OCI-LY3 (cell line): ENCODE measurements at regions not wholly inside any gene's neighbourhood (a gene's known extent, or its start where the extent isn't known, plus 50 kb on each side); places are given as distances from the start of the nearest gene placed in this dataset.

Experiments
- H2AFZ ChIP-seq: fragments of 200-600, 300-600 bp; shearing (Covaris generic); 2 replicates; pipeline ENCODE4 v1.6.0; 2014; ENCODE audit warnings: antibody characterized with exemption, low read depth, low read length
- H3K27ac ChIP-seq: fragments of 200-600, 300-600 bp; sonication (generic); 2 replicates; pipeline ENCODE4 v1.5.1; 2014; ENCODE audit warnings: mild to moderate bottlenecking, low read length, moderate library complexity, mixed read lengths
- H3K27me3 ChIP-seq: fragments of 200-600, 300-600 bp; sonication (generic); 2 replicates; pipeline ENCODE4 v1.6.1; 2014; ENCODE audit warnings: low read depth, low read length, mixed read lengths
- H3K36me3 ChIP-seq: fragments of 200-600, 300-600 bp; sonication (generic); replicated peaks from 2 replicates; pipeline ENCODE3; 2014; ENCODE audit warnings: low read depth, low read length, mixed read lengths
- H3K4me1 ChIP-seq: fragments of 300-600, 200-600 bp; sonication (generic); 2 replicates; pipeline ENCODE4 v1.6.1; 2014; ENCODE audit warnings: low read length, mixed read lengths
- H3K4me2 ChIP-seq: fragments of 200-600, 300-600 bp; sonication (generic); 2 replicates; pipeline ENCODE4 v1.6.1; 2014; ENCODE audit warnings: low read length, mixed read lengths
- H3K4me3 ChIP-seq: fragments of 300-600, 200-600 bp; sonication (generic); 2 replicates; pipeline ENCODE4 v1.5.1; 2014; ENCODE audit warnings: antibody characterized with exemption, mild to moderate bottlenecking, low read length, moderate library complexity
- H3K79me2 ChIP-seq: fragments of 300-600, 200-600 bp; shearing (Covaris generic); 2 replicates; pipeline ENCODE4 v1.6.1; 2014; ENCODE audit warnings: mild to moderate bottlenecking, low read length, mixed read lengths
- H3K9ac ChIP-seq: fragments of 300-600, 200-600 bp; shearing (Covaris generic); 2 replicates; pipeline ENCODE4 v1.6.0; 2014; ENCODE audit warnings: mild to moderate bottlenecking, low read length, moderate library complexity
- H3K9me3 ChIP-seq: fragments of 200-600, 300-600 bp; shearing (Covaris generic); 2 replicates; pipeline ENCODE4 v1.6.1; 2014; ENCODE audit warnings: low read length, mixed read lengths; ENCODE audit not compliant: insufficient read depth
- H4K20me1 ChIP-seq: fragments of 200-600, 300-600 bp; sonication (generic); 2 replicates; pipeline ENCODE4 v1.6.1; 2016; ENCODE audit warnings: low read length, mixed read lengths; ENCODE audit not compliant: insufficient read depth
- CTCF ChIP-seq: fragments of 200-600, 300-600 bp; sonication (generic); IDR thresholded peaks from 2 replicates; pipeline ENCODE4 v1.5.1; 2014; ENCODE audit warnings: antibody characterized with exemption, low read length, low read depth
- EZH2phosphoT487 ChIP-seq: fragments of 200-600 bp; shearing (Covaris generic); IDR thresholded peaks from 2 replicates; pipeline ENCODE4 v1.6.1; 2018; ENCODE audit warnings: antibody characterized with exemption, mixed run types, low read depth

GRCh38 chr2:16107246-16107645 lies 166.9 kb downstream of the MYCN start:
- no peak overlapping the region for H3K4me2 ChIP-seq
- no peak overlapping the region for H3K27ac ChIP-seq
- no peak overlapping the region for H2AFZ ChIP-seq
- no peak overlapping the region for H3K4me3 ChIP-seq
- no peaks in the 10 kb centered on the region for H4K20me1 ChIP-seq
- H3K4me1 ChIP-seq: no peaks in the 10 kb centered on the region
- H3K36me3 ChIP-seq: no peaks in the 10 kb centered on the region
- no peak overlapping the region for H3K9ac ChIP-seq
- TF ChIP-seq CTCF: no peak
- no peak for TF ChIP-seq EZH2phosphoT487
- H3K79me2 ChIP-seq: no peaks in the 10 kb centered on the region
- H3K27me3 ChIP-seq: no peaks in the 10 kb centered on the region
- no peaks in the 10 kb centered on the region for H3K9me3 ChIP-seq

GRCh38 chr2:16106619-16107018 lies 166.3 kb downstream of the MYCN start:
- Histone ChIP-seq H3K36me3 (no peaks in the 10 kb centered on the region), H3K9me3 (no peaks in the 10 kb centered on the region), H3K79me2 (no peaks in the 10 kb centered on the region), H2AFZ (no peak overlapping the region), H3K4me2 (no peak overlapping the region), H3K27ac (no peak overlapping the region), H3K4me3 (no peak overlapping the region), H4K20me1 (no peaks in the 10 kb centered on the region), H3K9ac (no peak overlapping the region), H3K4me1 (no peaks in the 10 kb centered on the region), H3K27me3 (no peaks in the 10 kb centered on the region)
- TF ChIP-seq EZH2phosphoT487 (no peak), CTCF (no peak)

- Histone ChIP-seq H3K27ac (no peak overlapping the region), H3K4me1 (no peaks in the 10 kb centered on the region), H3K4me3 (no peak overlapping the region)
Measured at GRCh38 chr2:16105669-16106281, 165.4 kb downstream of the MYCN start.

More at GRCh38 chr2:16105669-16106281, 165.4 kb downstream of the MYCN start:
- Histone ChIP-seq H3K9me3 (no peaks in the 10 kb centered on the region), H3K36me3 (no peaks in the 10 kb centered on the region), H4K20me1 (no peaks in the 10 kb centered on the region), H3K4me2 (no peak overlapping the region), H3K27me3 (no peaks in the 10 kb centered on the region), H3K9ac (no peak overlapping the region), H3K79me2 (no peaks in the 10 kb centered on the region), H2AFZ (no peak overlapping the region)
- TF ChIP-seq EZH2phosphoT487: no peak
- no peak for TF ChIP-seq CTCF
